GM18870 (cell line): ENCODE measurements at regions not wholly inside any gene's neighbourhood (a gene's known extent, or its start where the extent isn't known, plus 50 kb on each side); places are given as distances from the start of the nearest gene placed in this dataset.
"Not testable (repeated sequence)": the region's sequence is repeated elsewhere in the genome, so short reads cannot be mapped to it uniquely, and the experiment has no call there.

ENCODE experiments used
- ATAC-seq: cut with Tn5 transposase; IDR thresholded peaks from one replicate; pipeline ENCODE4 v1.9.1; 2021; ENCODE audit warnings: moderate library complexity; ENCODE audit not compliant: unreplicated experiment

DNA sequence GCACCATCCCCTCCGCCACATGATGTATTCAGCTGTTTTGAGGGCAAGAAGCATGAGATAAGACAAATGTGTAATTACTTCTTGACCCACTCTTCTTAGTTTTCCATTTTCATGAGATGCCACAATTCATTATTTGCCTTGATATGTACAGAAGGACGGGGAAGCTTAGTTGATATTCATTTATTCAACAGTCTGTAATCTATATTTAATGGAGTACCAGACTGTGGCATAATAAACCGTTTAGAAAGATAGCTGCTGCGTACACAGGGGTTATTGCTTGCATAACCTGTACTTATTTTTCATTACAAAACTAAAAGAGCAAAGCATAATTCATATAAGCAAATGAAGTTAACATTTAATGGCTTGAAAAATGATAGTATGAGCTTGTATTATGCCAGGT lies 466.4 kb upstream of the GYPC start:
- ATAC-seq: no peak

DNA sequence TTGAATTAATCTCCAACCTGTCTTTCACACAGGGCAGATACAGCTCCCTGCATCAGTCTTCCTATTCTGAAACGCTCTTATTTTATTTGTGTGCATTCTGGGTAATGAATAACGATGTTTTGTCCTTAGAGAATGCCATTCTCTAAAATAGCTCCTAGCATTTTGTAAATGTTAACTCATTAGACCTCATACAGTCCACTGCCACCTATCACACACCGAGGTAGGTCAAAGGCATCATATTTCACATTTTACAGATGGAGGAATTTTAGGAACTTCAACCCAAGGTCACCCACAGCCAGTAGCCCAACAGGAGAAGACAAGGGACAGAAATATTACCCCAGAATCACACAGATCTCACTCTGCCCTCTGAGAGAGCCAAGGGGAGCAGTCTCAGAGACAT lies 455.4 kb upstream of the GYPC start:
- no peak for ATAC-seq

DNA sequence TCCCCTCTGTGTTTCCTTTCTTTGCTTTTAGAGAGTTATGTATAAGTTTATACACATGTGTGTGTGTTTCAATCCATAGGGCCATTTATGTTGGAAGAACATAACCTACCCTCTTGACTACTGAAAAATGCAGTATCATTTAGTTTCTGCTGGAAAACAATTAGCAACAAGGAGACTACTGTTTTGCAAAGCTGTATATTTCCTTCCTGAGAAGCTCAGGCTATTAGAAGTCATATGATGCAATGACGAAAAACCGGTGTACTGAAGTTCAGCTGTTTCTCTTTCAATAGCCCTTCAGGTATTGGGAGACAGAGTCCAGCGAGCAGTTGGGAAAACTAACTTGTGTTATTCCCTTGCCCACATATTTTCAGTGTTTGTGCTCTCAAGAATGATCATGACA lies 447.7 kb upstream of the GYPC start:
- ATAC-seq: no peak

GRCh38 chr2:126212735-126213134 lies 443.2 kb upstream of the GYPC start:
- ATAC-seq: no peak

DNA sequence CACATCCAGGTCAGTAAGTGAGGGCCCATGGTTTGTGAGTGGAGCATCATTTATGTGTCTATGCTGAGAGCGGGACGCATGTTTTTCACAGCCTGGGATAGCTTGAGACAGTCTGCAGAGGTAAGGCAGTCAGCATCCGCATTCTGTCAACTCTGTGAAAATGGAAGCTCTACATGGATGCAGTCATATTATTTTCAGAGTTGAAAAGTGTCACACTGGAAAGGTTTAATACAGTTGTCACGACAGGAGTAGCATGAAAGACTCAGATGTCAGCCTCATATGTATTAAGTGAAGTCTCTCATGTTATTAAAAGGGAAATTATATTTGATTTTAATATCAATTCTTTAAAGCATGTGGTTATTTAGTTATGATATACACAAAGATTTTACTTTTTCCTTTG lies 436.9 kb upstream of the GYPC start:
- ATAC-seq: no peak

GRCh38 chr2:126220331-126220730 lies 435.6 kb upstream of the GYPC start:
- ATAC-seq: no peak

DNA sequence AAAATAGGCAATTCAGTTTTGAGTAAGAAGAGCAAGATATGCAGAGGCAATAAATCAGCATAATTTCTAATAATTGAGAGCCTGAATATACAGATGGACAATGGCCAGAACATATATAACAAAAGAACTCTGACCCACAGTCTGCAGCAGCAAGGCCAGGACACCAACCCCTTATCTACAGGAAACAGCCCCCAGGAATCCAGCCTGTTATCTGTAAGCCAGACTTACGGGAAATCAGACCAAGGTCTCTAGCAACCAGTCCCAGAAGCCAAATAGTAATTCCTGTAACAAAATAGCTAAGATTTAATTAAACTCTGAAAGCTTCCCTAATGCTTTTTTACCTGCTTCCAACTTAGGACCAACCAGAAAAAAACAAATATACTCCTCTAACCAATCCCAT lies 434.5 kb upstream of the GYPC start:
- no peak for ATAC-seq

GRCh38 chr2:126222278-126222677 lies 433.7 kb upstream of the GYPC start:
- no peak for ATAC-seq

DNA sequence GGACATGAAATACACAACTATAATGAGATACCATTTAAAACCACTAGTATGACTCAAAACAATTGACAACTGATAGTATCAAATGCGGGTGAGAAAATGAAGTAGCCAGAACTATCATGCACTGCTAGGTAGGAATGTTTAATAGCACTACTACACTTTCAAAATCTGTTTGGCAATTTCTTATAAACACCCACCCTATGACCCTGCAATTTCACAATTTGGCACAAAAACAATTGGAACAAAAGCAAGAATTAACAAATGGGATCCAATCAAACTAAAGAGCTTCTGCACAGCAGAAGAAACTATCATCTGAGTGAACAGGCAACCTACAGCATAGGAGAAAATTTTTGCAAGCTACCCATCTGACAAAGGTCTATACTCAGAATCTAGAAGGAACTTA lies 431.2 kb upstream of the GYPC start:
- ATAC-seq: no peak

GRCh38 chr2:126227250-126227649 lies 428.7 kb upstream of the GYPC start:
- ATAC-seq: no peak

- no peak for ATAC-seq
These were observed 427.4 kb upstream of the GYPC start for GRCh38 chr2:126228531-126228930.

- ATAC-seq: no peak
These were observed 417.7 kb upstream of the GYPC start for GRCh38 chr2:126238251-126238650.

DNA sequence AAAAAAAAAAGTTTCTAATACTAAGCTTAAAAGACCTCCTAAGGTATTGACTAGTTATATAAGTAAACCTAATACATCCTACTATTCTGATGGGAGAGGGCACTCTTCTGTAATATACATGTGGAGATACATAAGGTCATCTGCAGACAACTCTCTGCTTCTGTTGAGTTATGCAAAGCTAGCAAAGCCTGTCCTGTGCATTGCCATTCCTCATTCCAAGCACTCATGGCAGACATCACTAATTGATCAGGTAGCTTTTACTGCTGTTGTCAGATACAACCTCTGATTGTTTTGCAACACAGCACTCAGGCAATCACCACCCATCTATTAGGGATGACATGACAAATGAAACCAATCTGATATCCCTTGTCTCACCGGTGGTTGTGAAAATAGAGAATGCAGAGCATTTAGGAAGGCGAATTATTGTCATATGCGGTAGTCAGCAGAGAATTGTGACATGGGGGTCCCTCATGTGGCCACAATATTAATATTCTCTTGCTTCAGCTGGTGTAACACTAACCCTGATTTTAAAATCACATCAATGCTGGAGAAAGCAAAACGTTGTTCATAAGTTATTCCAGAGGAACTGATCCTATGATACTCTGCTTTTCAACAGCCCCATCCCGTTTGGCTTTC lies 416.5 kb upstream of the GYPC start:
- no peak for ATAC-seq

GRCh38 chr2:126241001-126241400 lies 415.0 kb upstream of the GYPC start:
- ATAC-seq: no peak

GRCh38 chr2:126241411-126241810 lies 414.5 kb upstream of the GYPC start:
- ATAC-seq: no peak

- peak; percentile 80 for ATAC-seq
These were observed 411.0 kb upstream of the GYPC start for GRCh38 chr2:126244937-126245336.

GRCh38 chr2:126253669-126254068 lies 402.3 kb upstream of the GYPC start:
- ATAC-seq: no peak

GRCh38 chr2:126264625-126265024 lies 391.3 kb upstream of the GYPC start:
- ATAC-seq: no peak

- ATAC-seq: no peak
These were observed 386.0 kb upstream of the GYPC start for GRCh38 chr2:126269911-126270310.

GRCh38 chr2:126270587-126270986 lies 385.4 kb upstream of the GYPC start:
- no peak for ATAC-seq

DNA sequence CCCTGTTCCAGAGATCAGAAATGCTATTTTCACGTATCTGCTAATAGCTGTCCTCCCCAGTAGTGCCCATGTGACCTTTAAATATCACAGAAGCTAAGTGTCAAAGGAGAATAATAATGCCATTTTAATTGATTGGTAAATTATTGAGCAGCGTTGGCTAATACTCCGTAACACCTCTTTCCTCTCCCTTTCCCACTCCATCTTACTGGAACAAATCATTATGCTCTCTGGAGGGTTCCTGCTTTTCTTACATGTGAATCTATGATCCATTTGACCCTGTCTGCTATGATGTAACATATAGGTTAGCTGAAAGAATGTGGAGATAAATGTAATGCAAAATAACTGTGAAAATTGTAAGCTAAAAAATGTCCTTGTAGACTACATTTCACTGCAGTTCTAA lies 383.6 kb upstream of the GYPC start:
- ATAC-seq: no peak

- no peak for ATAC-seq
These were observed 380.9 kb upstream of the GYPC start for GRCh38 chr2:126275098-126275497.

GRCh38 chr2:126276268-126276667 lies 379.7 kb upstream of the GYPC start:
- ATAC-seq: not testable (repeated sequence)

DNA sequence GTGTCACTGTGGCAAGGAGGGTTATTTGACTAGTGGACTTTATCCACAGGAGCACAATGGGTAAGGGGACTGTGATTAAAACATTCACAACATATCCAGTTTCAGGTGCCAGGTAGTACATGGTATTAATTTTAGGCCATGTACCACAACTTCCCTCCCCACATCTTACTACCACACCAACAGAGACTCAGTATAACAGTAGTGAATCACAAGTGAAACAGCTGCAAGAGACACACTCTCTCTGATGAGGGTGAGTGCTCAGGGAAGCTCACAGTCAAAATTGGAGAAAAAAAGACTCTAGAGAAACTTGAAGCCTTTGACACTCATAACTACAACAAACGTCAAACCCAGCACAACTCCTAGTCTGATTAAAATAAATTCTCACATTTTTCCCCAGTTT lies 367.6 kb upstream of the GYPC start:
- no peak for ATAC-seq
